Kidney (tissue), 13 donors: ENCODE measurements at regions not wholly inside any gene's neighbourhood (a gene's known extent, or its start where the extent isn't known, plus 50 kb on each side); places are given as distances from the start of the nearest gene placed in this dataset.

Experiments
- DNase-seq, 5 donors: peaks; one replicate each; pipeline ENCODE4 v3.0.0-alpha.2; 2013 to 2020
- FAIRE-seq: peaks from 2 replicates; lab custom pipeline; 2012; peaks lifted over from hg19 to GRCh38; lab: Jason Lieb, UNC
- H3K27ac ChIP-seq, 2 donors: one replicate each; pipeline ENCODE4 v1.7.0; 2013; ENCODE audit warnings: low read depth in 2 of 2, low read length in 2 of 2, inconsistent platforms in 1 of 2
- H3K27me3 ChIP-seq: one replicate; pipeline ENCODE4 v1.7.1; 2013; ENCODE audit warnings: low read length, inconsistent platforms; ENCODE audit not compliant: control insufficient read depth, insufficient read depth
- H3K36me3 ChIP-seq, 3 donors: one replicate each; pipeline versions ENCODE4 v1.7.0 to v1.7.1; 2013; ENCODE audit warnings: low read length in 3 of 3, control low read depth in 1 of 3, inconsistent platforms in 1 of 3; ENCODE audit not compliant: insufficient read depth in 3 of 3, control insufficient read depth in 2 of 3
- H3K4me1 ChIP-seq, 3 donors: one replicate each; pipeline versions ENCODE4 v1.7.0 to v1.7.1; 2013; ENCODE audit warnings: low read length in 3 of 3, inconsistent platforms in 1 of 3, low read depth in 1 of 3; ENCODE audit not compliant: control insufficient read depth in 2 of 3, insufficient read depth in 2 of 3
- H3K4me3 ChIP-seq, 3 donors: one replicate each; pipeline versions ENCODE4 v1.7.0 to v1.8.1; 2013; ENCODE audit warnings: low read length in 3 of 3, control low read depth in 1 of 3, inconsistent platforms in 1 of 3
- H3K9ac ChIP-seq, 3 donors: one replicate each; pipeline versions ENCODE4 v1.7.0 to v1.7.1; 2013; ENCODE audit warnings: low read length in 3 of 3, control low read depth in 1 of 3, inconsistent platforms in 1 of 3
- H3K9me3 ChIP-seq, 3 donors: one replicate each; pipeline versions ENCODE4 v1.7.0 to v1.7.1; 2013; ENCODE audit warnings: low read length in 3 of 3, control low read depth in 1 of 3, inconsistent platforms in 1 of 3; ENCODE audit not compliant: control insufficient read depth in 2 of 3, insufficient read depth in 1 of 3
- intact Hi-C: fragments of 100-400 bp; cut with DNase I; formaldehyde crosslinking; loops from one replicate; pipeline ENCODE4 v1.11.1; 2022
- TF ChIP-seq, protein P1 (sequence below): IDR thresholded peaks from 3 replicates; pipeline ENCODE4 v1.5.1; 2012; ENCODE audit warnings: mild to moderate bottlenecking, moderate library complexity, borderline replicate concordance; ENCODE audit not compliant: insufficient read depth; ENCODE audit errors: extremely low read depth
- donor health status: control.
- donor health status: control.
- donor health status: control.
- donor health status: control.
- donor health status: control.
- donor health status: DM: yes; HTN: yes; CAD: no.
- donor health status: Normal renal cell carcinoma (clear cell type).

DNA sequence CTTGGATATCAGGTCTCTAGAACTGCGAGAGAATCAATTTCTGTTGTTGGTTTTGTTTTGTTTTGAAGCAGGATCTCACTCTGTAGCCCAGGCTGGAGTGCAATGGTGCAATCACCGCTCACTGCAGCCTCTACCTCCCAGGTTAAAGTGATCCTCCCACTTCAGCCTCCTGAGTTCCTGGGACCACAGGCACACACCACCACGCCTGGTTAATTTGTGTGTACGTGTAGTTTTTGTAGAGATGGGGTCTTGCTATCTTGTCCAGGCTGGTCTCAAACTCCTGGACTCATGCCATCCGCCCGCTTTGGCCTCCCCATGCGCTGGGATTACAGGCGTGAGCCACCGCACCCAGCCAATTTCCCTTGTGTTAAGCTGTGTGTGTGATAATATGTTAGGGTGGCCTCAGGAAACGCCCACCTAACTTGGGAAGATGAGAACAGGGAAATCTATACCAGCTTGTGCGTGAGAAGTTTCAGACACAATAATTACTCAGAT, 109.6 kb downstream of the SIK1 start:
- Histone ChIP-seq H3K36me3 (no peaks in the 10 kb centered on the region), H3K27ac (no peak overlapping the region), H3K4me1 (peaks cover 0 to 8% (median 0%) of the 10 kb centered on the region in 3 donors), H3K27me3 (no peaks in the 10 kb centered on the region), H3K9ac (no peak overlapping the region), H3K4me3 (no peak overlapping the region), H3K9me3 (peaks cover 0 to 4% (median 0%) of the 10 kb centered on the region in 3 donors)
- DNase-seq, result peak in 1 of 5 donors; percentile 39
- intact Hi-C loops, result no loop called here
- no peak for FAIRE-seq
- TF ChIP-seq, protein P1, sequence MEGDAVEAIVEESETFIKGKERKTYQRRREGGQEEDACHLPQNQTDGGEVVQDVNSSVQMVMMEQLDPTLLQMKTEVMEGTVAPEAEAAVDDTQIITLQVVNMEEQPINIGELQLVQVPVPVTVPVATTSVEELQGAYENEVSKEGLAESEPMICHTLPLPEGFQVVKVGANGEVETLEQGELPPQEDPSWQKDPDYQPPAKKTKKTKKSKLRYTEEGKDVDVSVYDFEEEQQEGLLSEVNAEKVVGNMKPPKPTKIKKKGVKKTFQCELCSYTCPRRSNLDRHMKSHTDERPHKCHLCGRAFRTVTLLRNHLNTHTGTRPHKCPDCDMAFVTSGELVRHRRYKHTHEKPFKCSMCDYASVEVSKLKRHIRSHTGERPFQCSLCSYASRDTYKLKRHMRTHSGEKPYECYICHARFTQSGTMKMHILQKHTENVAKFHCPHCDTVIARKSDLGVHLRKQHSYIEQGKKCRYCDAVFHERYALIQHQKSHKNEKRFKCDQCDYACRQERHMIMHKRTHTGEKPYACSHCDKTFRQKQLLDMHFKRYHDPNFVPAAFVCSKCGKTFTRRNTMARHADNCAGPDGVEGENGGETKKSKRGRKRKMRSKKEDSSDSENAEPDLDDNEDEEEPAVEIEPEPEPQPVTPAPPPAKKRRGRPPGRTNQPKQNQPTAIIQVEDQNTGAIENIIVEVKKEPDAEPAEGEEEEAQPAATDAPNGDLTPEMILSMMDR, result no peak

DNA sequence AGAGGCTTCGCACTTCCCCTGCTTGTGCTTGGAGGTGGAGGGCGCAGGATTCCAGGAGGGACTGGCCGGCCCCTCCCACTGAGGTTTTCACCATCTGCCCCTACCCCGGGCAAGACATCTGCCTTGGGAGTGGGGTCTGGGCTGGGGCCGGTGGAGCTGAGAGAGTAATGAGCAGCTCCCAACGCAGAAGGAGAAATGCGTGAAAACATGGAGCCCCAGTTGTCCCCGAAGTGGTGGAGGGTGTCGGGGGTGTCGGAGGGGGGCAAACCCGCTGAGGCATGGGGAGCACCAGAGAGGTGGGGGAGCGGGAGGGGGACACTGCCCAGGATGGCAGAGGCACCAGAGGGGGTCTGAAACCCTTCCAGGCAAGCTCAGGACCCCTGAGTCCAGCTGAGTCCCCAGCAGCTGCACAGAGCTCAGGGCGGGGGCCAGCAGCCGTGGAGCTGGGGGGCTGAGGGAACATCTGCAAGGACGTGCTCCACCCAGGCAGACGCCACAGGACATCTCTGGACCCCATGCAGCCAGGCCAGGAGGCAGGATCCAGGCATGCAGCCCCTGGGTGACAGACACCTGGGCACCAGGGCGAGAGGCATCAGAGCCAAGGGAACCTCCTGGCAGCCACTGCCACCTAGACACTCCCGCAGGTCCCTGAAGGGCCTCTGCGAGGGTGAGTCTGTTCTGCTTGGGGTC, 110.6 kb downstream of the SIK1 start:
- Histone ChIP-seq H3K9me3 (peaks cover 0 to 4% (median 0%) of the 10 kb centered on the region in 3 donors), H3K36me3 (no peaks in the 10 kb centered on the region), H3K9ac (no peak overlapping the region), H3K4me1 (peaks cover 2 to 12% (median 4%) of the 10 kb centered on the region in 3 donors), H3K27me3 (no peaks in the 10 kb centered on the region), H3K4me3 (no peak overlapping the region), H3K27ac (no peak overlapping the region)
- DNase-seq (peak in 1 of 5 donors; percentile 61), FAIRE-seq (no peak)
- intact Hi-C loops, result no loop called here
- TF ChIP-seq, protein P1, result no peak

DNA sequence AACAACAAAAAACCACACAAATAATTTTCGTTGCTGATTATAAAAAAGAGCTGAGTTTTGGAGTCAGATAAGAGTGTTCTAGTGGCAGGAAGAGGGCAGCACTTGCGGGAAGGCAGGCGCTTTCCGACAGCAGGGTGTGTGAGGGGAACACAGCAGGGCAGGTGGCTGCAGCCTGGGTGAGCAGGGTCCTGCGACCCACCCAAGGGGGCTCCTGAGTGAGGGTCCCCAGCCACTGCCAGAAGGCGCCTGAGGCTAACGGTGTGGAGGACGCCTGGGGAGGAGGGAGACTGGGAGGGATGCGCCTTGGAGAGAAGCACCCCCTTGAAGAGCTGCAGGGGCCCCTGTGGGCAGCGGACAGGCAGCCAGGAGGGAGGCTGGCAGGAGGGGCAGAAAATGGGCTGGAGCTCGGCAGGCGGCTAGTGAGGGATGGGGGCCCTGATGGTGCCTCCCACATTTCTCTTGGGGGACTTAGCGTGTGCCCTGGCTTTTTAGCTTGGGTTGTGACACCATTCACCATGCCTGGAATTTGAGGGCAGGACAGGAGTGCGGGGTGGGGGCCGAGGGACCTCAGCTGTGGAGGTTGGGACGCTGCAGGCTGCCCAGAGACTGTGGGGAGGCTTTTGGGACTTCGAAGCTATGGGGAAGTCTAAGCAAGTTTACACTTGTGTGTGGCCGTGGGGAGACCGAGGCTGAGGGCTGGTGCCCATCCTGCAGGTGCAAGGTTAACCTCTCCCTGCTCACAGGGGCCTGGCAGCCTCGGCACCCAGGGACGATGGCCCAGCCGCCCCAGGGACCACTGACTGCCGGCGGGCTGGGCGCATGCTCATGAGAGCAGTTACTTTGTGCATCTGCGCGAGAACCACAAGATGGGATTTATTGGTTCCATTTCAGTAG, 111.4 kb downstream of the SIK1 start:
- Histone ChIP-seq H3K4me3 (no peak overlapping the region), H3K27me3 (no peaks in the 10 kb centered on the region), H3K9ac (no peak overlapping the region), H3K9me3 (peaks cover 0 to 4% (median 0%) of the 10 kb centered on the region in 3 donors), H3K36me3 (no peaks in the 10 kb centered on the region), H3K27ac (no peak overlapping the region), H3K4me1 (peaks cover 4 to 7% (median 5%) of the 10 kb centered on the region in 3 donors)
- no peak for FAIRE-seq
- peak in 1 of 5 donors; percentile 61 for DNase-seq
- TF ChIP-seq, protein P1, result peak; percentile 1
- intact Hi-C loops, result no loop called here
